Adrenal gland (tissue), 9 donors: ENCODE measurements at regions not wholly inside any gene's neighbourhood (a gene's known extent, or its start where the extent isn't known, plus 50 kb on each side); places are given as distances from the start of the nearest gene placed in this dataset.

Source experiments
- DNase-seq, 7 donors: peaks; one replicate each; pipeline ENCODE4 v3.0.0-alpha.2; 2019 to 2020
- H3K27ac ChIP-seq, 5 donors: fragments of 200-600 bp; sonication (generic) in 4 of 5; 1 replicate in 3 of 5; 2 replicates in 2 of 5; pipeline versions ENCODE4 v1.5.1 to v1.8.0; 2016 to 2020; ENCODE audit warnings: mild to moderate bottlenecking in 1 of 5
- H3K27me3 ChIP-seq: fragments of 200-600 bp; 2 replicates; pipeline ENCODE4 v1.8.0; 2021
- H3K36me3 ChIP-seq, 2 donors: fragments of 200-600 bp; replicated peaks in 1 of 2; 1 replicate in 1 of 2; 2 replicates in 1 of 2; pipeline versions ENCODE4 v1.5.1 to v1.8.0; 2018 to 2022
- H3K4me1 ChIP-seq, 2 donors: fragments of 200-600 bp; replicated peaks in 1 of 2; 1 replicate in 1 of 2; 2 replicates in 1 of 2; pipeline versions ENCODE4 v1.5.1 to v1.8.0; 2018 to 2021
- H3K4me3 ChIP-seq, 4 donors: fragments of 200-600 bp; sonication (generic) in 3 of 4; one replicate each; pipeline ENCODE4 v1.5.1; 2016 to 2018
- H3K9me3 ChIP-seq, 3 donors: fragments of 200-600 bp; sonication (generic) in 1 of 3; replicated peaks in 1 of 3; 1 replicate in 2 of 3; 2 replicates in 1 of 3; pipeline versions ENCODE4 v1.5.1 to v1.8.0; 2016 to 2021
- POLR2A ChIP-seq, 2 donors: fragments of 450-650 bp; IDR thresholded peaks; one replicate each; pipeline ENCODE4 v1.6.1; 2017; ENCODE audit warnings: antibody characterized with exemption in 2 of 2, mild to moderate bottlenecking in 2 of 2, moderate library complexity in 1 of 2
- WGBS, 4 donors: extraction: QIAGEN DNeasy Blood & Tissue Kit in 2 of 4; methylation state at CpG; one replicate each; pipeline versions ENCODE4 v1.1.5 to v1.1.7; 2013 to 2017; 5-methylcytosine and 5-hydroxymethylcytosine counted together
- intact Hi-C, 2 donors: fragments of 100-400 bp; cut with DNase I; formaldehyde crosslinking; loops; one replicate each; pipeline versions ENCODE4 v1.14.1 to v1.15.0; 2022 to 2023
- TF ChIP-seq, protein P1 (sequence below), 6 experiments: fragments of 450-650 bp in 4 of 6; fragments of 200-600 bp in 2 of 6; sonication (generic) in 1 of 6; IDR thresholded peaks; 1 replicate in 5 of 6; 2 replicates in 1 of 6; pipeline versions ENCODE4 v1.5.1 to v1.8.0; 2016 to 2021; ENCODE audit warnings: antibody characterized with exemption in 6 of 6, mild to moderate bottlenecking in 2 of 6, moderate library complexity in 1 of 6
- donor health status: healthy with polysubstance abuse.
- donor health status: Bipolar disorder and iron deficiency.
- donor health status: DM: yes; HTN: yes; CAD: no.
- donor health status: DM: no; HTN: no; CAD: no.
- donor health status: DM: no; HTN: no; CAD: no.

DNA sequence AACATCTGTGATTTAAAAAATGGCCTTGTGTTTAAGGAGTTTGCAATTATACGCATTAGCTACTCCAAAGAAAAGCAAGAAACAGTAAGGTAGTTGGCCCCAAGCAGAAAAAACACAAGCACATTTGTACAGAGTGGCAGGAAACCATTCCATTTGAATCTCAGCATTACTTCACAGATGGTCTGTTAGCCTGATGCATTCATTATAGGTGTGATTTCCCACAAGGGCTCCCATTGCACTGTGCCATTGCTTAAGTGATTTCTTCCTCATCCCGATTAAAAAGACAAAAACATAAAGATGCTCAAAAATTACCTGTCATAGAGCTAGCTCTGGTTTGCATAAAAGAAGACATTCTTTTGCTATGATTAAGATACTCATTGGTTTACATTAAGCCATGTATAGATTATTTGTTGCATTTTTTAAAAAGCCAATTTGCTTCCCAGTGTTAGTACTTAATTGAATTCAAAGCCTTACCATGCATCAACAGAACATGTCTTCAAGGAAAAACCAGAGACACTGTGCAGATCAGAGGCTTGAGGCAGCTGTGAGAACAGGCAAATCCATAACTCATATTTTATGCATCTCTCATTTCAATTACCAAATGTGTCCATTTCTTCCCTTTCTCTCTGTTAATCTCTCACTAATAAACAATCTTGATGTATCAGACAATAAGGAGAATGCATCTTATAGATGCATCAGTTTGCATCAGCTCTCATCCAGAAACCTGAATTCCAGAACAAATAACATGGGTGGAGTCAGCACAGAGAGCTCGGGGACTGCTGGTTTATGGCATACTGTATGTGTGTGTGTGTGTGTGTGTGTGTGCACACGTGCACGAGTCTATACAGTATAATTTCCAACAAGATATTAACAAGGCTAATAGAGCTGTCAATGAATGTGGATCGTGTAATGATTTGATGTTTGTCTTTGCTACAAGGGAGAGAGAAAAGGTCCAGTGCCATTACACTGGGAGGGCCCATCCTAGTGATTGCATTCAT, 558.6 kb upstream of the HS6ST1 start:
- no peaks in the 10 kb centered on the region for H3K27me3 ChIP-seq
- H3K4me3 ChIP-seq: no peak overlapping the region
- no peak for DNase-seq
- no peaks in the 10 kb centered on the region for H3K4me1 ChIP-seq
- H3K36me3 ChIP-seq: no peaks in the 10 kb centered on the region
- intact Hi-C loops: no loop called here
- no peak overlapping the region for H3K27ac ChIP-seq
- no peak for TF ChIP-seq POLR2A (IDR thresholded peaks at IDR 0.05)
- TF ChIP-seq, protein P1, sequence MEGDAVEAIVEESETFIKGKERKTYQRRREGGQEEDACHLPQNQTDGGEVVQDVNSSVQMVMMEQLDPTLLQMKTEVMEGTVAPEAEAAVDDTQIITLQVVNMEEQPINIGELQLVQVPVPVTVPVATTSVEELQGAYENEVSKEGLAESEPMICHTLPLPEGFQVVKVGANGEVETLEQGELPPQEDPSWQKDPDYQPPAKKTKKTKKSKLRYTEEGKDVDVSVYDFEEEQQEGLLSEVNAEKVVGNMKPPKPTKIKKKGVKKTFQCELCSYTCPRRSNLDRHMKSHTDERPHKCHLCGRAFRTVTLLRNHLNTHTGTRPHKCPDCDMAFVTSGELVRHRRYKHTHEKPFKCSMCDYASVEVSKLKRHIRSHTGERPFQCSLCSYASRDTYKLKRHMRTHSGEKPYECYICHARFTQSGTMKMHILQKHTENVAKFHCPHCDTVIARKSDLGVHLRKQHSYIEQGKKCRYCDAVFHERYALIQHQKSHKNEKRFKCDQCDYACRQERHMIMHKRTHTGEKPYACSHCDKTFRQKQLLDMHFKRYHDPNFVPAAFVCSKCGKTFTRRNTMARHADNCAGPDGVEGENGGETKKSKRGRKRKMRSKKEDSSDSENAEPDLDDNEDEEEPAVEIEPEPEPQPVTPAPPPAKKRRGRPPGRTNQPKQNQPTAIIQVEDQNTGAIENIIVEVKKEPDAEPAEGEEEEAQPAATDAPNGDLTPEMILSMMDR (IDR thresholded peaks at IDR 0.05): no peak
- no peaks in the 10 kb centered on the region for H3K9me3 ChIP-seq
- WGBS, 4 donors: 72 to 80% (median 75%) methylated on average over 6 of the region's 6 CpGs

DNA sequence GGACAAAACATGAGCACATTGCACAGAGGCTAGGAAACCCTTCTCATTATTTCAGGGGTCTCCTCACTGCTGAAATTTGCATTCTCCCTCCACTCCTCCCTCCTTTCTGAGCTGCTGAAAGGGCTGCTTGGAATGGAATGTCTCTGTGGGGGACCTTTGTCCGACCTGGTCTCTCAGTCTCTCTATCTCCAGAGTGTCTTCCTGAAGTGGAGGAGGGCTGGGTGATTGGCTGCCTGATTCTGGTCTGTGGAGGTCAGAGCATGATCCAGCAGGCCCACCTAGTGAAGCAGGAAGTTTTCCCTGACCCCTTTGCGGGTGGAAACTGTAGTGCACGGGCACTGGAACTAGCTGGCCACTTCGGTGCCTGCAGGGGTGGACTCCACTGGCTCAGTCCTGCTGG, 560.5 kb upstream of the HS6ST1 start:
- intact Hi-C loops: no loop called here
- Histone ChIP-seq H3K27me3 (no peaks in the 10 kb centered on the region), H3K27ac (no peak overlapping the region), H3K36me3 (no peaks in the 10 kb centered on the region), H3K9me3 (no peaks in the 10 kb centered on the region), H3K4me1 (no peaks in the 10 kb centered on the region), H3K4me3 (no peak overlapping the region)
- 54 to 100% (median 64%) methylated on average over 1 to 4 of the region's 4 CpGs for WGBS, 4 donors
- TF ChIP-seq POLR2A (IDR thresholded peaks at IDR 0.05): no peak
- TF ChIP-seq, protein P1 (IDR thresholded peaks at IDR 0.05): no peak
- DNase-seq: no peak

DNA sequence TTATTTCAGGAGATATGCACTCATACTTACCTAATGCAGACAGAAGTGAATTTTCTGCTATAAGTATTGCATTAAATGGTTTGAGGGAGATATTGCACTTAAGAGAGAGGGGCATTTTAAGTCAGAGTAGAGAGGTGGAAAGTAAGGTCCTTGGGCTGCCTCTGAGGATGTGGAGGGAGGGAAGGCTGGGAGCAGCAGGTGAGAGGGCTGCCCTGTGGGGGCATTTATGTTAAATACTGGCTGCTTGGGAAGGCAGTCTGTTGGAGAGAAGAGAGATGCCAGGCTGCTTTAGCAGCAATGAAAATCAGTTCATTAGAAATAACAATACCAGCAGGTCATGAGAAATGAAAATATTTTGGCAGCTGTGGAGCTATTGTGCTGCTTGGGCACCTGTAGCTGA, 576.2 kb upstream of the HS6ST1 start:
- H3K9me3 ChIP-seq: no peaks in the 10 kb centered on the region
- no peak overlapping the region for H3K27ac ChIP-seq
- DNase-seq: no peak
- intact Hi-C loops: no loop called here
- TF ChIP-seq, protein P1 (IDR thresholded peaks at IDR 0.05): no peak
- no peak for TF ChIP-seq POLR2A (IDR thresholded peaks at IDR 0.05)
- H3K4me1 ChIP-seq: no peaks in the 10 kb centered on the region
- H3K27me3 ChIP-seq: no peaks in the 10 kb centered on the region
- H3K4me3 ChIP-seq: no peak overlapping the region
- H3K36me3 ChIP-seq: no peaks in the 10 kb centered on the region

DNA sequence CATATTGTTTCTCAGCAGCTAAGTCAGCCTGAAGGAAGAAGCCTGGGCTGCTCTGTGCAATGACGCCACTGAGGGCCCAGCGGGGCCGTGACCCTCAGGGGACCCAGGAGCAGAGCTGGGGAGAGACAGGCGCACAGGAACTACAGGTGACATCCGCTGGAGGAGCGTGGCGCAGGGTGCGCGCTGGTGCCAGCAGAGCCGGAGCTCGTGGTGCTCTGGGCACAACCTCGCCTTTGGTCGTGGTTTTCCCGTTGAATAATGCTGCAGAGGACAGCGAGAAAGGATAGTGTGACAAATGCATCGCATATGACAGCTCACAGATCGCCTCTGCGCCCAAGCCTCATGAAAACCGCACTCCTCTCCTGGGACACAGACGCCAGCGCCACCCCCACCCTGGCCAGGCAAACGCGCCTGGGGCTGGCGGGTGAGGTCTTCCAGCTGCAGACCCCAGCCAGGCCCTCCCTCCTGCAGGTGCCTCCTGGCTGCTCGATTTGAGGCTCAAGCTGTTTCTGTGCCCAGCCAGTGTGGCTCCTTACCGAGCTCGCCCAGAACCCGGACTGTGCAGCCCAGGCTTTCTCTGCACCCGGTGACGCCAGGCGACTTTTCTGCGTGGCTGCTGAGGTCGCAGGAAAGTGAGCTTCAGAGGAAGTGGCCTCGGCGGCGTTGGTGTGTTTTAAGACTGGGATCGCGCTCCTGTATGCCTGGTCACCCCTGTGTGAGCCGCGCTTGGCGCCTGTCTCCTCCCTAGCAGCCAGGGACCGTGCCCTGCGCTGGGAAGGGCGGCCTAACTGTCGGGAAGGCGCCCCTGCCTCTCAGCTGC, 583.1 kb upstream of the HS6ST1 start:
- intact Hi-C loops: no loop called here
- H3K4me3 ChIP-seq: no peak overlapping the region
- no peaks in the 10 kb centered on the region for H3K27me3 ChIP-seq
- no peaks in the 10 kb centered on the region for H3K36me3 ChIP-seq
- H3K9me3 ChIP-seq: no peaks in the 10 kb centered on the region
- WGBS, 4 donors: 46 to 64% (median 55%) methylated on average over 23 to 46 of the region's 46 CpGs
- no peak overlapping the region for H3K27ac ChIP-seq
- H3K4me1 ChIP-seq: no peaks in the 10 kb centered on the region
- TF ChIP-seq POLR2A (IDR thresholded peaks at IDR 0.05): no peak
- no peak for DNase-seq
